GM13977 (cell line): ENCODE measurements at regions not wholly inside any gene's neighbourhood (a gene's known extent, or its start where the extent isn't known, plus 50 kb on each side); places are given as distances from the start of the nearest gene placed in this dataset.

Experiments used
- DNase-seq: peaks from one replicate; pipeline ENCODE4 v3.0.0; 2012; ENCODE audit warnings: low spot score
- in situ Hi-C: fragments of 300-500 bp; cut with MboI; formaldehyde crosslinking; loops from one replicate; pipeline ENCODE4 v1.12.0; 2022; ENCODE audit warnings: low sequenced_read_pairs, low pct_unique_long_range_greater_than_20kb, mixed read lengths, inconsistent platforms; ENCODE audit not compliant: unreplicated experiment
- TF ChIP-seq, protein P1 (sequence below): IDR thresholded peaks from 2 replicates; pipeline ENCODE4 v1.5.1; 2012; ENCODE audit warnings: mild to moderate bottlenecking, control low read depth; ENCODE audit not compliant: insufficient read depth; ENCODE audit errors: extremely low read depth, missing control alignments

DNA sequence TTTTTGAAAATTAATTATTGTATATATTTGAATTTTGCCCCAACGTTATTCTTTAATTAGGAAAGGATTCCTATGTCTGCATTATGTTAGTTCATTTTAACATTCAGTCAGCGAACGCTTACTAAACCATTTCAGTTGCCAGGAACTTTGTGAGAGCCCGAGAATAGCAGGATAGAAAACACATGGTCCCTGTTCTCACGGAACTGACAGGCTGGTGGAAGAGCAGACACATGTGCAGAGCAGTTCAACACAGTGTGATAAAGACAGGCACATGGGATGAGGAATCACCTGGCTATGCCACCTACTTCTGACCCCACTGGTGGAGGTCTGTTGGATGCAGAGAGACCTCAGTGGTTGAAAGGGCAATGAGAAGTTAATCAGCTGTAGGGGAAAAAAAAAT is 367.2 kb downstream of the EPM2A start:
- DNase-seq, result no peak
- in situ Hi-C loops, result no loop called here
- TF ChIP-seq, protein P1, sequence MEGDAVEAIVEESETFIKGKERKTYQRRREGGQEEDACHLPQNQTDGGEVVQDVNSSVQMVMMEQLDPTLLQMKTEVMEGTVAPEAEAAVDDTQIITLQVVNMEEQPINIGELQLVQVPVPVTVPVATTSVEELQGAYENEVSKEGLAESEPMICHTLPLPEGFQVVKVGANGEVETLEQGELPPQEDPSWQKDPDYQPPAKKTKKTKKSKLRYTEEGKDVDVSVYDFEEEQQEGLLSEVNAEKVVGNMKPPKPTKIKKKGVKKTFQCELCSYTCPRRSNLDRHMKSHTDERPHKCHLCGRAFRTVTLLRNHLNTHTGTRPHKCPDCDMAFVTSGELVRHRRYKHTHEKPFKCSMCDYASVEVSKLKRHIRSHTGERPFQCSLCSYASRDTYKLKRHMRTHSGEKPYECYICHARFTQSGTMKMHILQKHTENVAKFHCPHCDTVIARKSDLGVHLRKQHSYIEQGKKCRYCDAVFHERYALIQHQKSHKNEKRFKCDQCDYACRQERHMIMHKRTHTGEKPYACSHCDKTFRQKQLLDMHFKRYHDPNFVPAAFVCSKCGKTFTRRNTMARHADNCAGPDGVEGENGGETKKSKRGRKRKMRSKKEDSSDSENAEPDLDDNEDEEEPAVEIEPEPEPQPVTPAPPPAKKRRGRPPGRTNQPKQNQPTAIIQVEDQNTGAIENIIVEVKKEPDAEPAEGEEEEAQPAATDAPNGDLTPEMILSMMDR, result no peak

DNA sequence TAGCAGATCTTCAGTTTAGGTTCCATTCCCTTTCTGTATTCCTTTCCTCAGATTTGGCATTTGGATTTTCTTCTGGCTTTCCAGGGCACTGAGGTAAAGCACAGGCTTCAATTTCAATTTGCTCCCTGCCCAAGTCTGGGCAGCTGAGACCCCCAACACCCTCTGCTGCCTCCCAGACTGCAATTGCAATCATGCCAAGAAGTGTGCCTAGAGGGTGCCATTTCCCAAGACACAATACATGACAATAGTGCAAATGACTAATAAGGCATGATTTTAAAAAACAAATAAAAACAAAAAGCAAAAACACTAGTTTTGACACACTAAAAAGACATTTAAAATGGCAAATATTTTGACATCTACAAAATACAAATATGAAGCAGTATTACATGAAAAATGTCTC is 364.8 kb downstream of the EPM2A start:
- DNase-seq, result no peak
- in situ Hi-C loops, result no loop called here
- TF ChIP-seq, protein P1, result no peak

DNA sequence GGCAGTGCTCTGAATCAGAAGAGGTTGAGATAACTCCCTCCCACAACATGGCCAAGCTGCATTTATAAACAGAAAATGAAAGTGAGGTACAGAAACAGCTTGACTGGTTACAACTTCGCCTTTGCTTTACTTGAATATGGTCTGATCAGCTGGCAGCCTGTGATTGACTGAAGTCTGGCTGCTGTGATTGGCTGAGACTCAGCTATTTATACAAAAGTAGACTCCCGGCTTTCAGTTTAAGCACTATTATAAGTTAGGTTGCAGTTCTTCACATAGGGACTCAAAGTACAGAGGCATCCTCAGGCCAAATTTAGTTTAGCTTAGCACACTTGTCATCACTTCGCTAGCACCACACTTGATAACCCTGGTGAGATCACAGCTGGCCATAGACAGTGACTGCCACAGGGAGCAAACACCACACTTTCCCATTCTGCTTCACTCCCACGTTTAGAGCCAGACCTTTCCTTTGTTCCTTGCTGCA is 362.6 kb downstream of the EPM2A start:
- TF ChIP-seq, protein P1, result no peak
- in situ Hi-C loops, result no loop called here
- peak; percentile 22 for DNase-seq

DNA sequence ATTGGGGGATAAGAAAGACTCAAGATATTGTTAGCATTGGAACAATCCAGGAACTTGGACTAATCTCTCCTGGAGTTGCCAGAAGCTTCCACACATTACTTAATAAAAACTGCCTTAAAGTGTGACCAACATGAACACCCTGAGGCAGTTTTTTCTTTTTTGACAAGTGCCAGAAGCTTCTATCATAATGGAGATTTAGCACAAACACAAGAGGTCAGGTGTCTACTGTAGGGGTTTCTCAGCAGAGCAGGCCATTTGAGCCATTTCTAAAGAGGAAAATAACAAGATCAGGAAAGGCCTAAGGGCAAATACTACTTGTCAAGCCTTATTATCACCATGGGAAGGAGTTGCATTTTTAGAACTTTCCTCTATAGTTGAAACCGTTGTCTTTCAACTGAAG is 361.5 kb downstream of the EPM2A start:
- TF ChIP-seq, protein P1, result no peak
- no peak for DNase-seq
- in situ Hi-C loops, result no loop called here

DNA sequence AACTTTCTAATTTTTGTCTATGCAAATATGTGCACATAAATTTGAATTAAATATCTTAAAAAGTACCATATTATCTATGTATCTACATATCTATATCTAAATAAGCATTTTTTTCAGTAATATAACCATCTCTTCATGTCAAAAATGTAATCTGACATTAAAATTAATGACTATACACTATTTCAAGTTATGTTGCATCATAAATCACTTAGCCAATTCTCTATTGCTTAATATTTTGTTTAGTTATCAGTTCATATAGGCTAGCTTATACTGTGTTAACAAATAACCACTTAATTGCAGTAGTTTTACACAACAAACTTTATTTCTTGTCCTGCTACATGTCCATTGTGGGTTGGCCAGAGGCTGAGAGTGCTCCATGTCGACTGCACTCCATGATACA is 360.8 kb downstream of the EPM2A start:
- in situ Hi-C loops, result no loop called here
- DNase-seq, result no peak

DNA sequence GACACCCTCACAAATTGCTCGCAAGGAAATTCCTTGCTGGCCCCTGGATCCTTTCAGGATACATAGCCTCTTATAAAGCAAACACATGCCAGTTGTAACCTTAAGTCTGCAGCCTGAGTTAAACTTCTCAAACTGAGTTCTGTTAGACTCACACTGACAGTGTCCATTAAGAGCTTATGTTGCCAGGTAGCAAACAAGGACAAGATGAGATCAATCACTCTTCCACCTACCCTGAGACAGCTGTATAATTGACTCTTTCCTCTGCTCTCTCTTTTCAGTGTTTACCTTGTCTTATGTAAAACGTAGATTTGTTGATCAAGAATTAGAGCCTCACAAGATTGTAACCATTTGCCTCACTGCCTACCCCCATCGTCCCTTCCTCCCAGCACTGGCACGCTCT is 359.8 kb downstream of the EPM2A start:
- in situ Hi-C loops, result no loop called here
- TF ChIP-seq, protein P1, result no peak
- DNase-seq, result no peak

More for the DNA sequence above, 360.8 kb downstream of the EPM2A start:
- TF ChIP-seq, protein P1, result no peak

DNA sequence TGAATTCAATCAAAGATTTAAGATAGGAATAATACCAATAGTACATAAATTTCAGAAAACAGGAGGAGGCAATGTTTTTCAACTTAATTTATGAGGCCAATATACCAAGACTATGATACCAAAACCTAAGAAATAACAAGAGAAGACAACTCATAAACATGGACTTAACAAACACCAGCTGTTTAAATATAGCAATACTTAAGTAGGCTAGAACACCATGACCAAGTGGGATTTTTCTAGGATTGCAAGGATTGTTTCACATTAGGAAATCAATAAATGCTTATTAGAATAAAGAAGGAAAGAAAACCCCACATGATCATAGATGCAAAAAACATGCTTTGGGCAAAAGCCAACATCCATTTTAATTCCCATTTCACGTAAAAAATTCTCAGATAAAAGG is 355.1 kb downstream of the EPM2A start:
- no peak for DNase-seq
- TF ChIP-seq, protein P1, result no peak
- in situ Hi-C loops, result no loop called here
